ENCODE measurements at regions not wholly inside any gene's neighbourhood (a gene's known extent, or its start where the extent isn't known, plus 50 kb on each side); places are given as distances from the start of the nearest gene placed in this dataset.

DNA sequence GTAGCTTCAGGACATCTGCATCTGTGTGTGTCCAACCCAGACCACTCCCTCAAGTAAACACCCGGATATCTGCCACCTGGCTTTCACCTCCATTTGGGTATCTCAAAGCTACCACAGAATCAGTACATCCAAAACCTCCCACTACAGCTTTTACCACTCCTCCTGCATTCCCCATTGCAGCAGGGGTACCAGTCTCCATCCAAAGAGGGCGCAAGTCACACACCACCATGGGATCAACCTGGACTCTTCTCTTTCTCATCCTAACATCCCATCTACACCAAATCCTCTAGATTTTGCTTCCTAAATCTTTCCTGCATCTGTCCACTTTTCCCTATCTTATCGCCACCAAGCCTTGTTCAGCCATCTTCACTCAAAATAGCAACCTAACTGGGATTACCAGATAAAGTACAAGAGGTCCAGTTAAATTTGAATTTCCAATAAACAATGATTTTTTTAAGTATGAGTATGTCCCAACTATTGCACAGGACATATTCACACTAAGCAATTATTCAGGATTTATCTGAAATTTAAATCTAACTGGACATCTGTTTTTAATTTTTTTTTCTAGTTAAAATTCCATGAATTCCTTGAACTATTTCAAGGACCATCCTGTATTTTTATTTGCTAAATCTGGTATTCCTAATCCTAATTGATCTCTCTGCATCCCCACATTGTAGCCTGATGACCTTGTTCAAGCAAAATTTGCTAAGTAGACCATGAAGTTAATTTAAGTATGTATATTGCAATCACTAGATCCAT, 164.3 kb upstream of the MLN start:
- H3K36me3 ChIP-seq (ENCODE audit: control insufficient read depth, insufficient read depth, low read length) = no peaks in the 10 kb centered on the region
- H3K27me3 ChIP-seq (ENCODE audit: control insufficient read depth, insufficient read depth, low read length) = peaks cover 10% of the 10 kb centered on the region
- peak; percentile 14 for TF ChIP-seq CTCF (IDR thresholded peaks at IDR 0.05; ENCODE audit: insufficient read depth, low read length, poor library complexity, severe bottlenecking)
- DNase-seq (ENCODE audit: low read depth) = no peak
- H3K4me3 ChIP-seq (ENCODE audit: low read depth, low read length) = no peak overlapping the region

GRCh38 chr6:33967265-33967767, 163.5 kb upstream of the MLN start:
- Histone ChIP-seq H3K27me3 (ENCODE audit: control insufficient read depth, insufficient read depth, low read length) (peaks cover 10% of the 10 kb centered on the region), H3K4me3 (ENCODE audit: low read depth, low read length) (no peak overlapping the region), H3K36me3 (ENCODE audit: control insufficient read depth, insufficient read depth, low read length) (no peaks in the 10 kb centered on the region)
- TF ChIP-seq CTCF (IDR thresholded peaks at IDR 0.05; ENCODE audit: insufficient read depth, low read length, poor library complexity, severe bottlenecking) = no peak
- no peak for DNase-seq (ENCODE audit: low read depth)

DNA sequence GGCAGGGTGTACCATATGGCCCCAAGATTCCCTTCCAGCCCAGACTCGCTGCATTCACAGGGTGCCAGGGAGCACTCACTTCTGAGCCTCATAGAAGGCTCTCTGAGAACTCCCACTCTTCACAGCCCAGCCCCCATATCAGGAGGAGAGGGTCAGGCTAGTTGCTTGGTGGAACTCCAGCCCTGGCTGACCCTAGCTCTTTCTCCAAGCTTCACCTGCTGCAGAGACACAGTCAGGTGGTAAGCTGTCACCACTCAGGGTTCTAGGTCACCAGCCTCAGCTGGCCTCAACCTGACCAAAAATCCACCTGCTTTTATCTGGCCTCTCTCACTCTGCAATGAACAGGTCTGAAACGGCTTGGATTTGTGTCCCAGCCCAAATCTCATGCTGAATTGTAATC, 162.7 kb upstream of the MLN start:
- TF ChIP-seq CTCF (IDR thresholded peaks at IDR 0.05; ENCODE audit: insufficient read depth, low read length, poor library complexity, severe bottlenecking) = no peak
- Histone ChIP-seq H3K27me3 (ENCODE audit: control insufficient read depth, insufficient read depth, low read length) (peaks cover 10% of the 10 kb centered on the region), H3K36me3 (ENCODE audit: control insufficient read depth, insufficient read depth, low read length) (no peaks in the 10 kb centered on the region), H3K4me3 (ENCODE audit: low read depth, low read length) (no peak overlapping the region)
- no peak for DNase-seq (ENCODE audit: low read depth)

DNA sequence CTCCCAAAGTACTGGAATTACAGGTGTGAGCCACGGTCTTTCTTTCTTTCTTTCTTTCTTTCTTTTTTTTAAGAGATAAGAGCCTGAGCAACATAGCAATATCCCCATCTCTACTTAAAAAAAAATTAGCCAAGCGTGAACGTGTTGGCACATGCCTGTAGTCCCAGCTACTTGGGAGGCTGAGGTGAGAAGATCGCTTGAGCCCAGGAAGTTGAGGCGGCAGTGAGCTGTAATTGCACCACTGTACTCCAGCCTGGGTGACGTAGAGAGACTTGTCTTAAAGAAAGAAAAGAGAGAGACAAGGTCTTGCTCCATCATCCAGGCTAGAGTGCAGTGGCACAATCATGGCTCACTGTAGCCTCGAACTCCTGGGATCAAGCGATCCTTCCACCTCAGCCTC, 162.0 kb upstream of the MLN start:
- H3K4me3 ChIP-seq (ENCODE audit: low read depth, low read length) = no peak overlapping the region
- DNase-seq (ENCODE audit: low read depth) = no peak
- H3K27me3 ChIP-seq (ENCODE audit: control insufficient read depth, insufficient read depth, low read length) = peaks cover 10% of the 10 kb centered on the region
- H3K36me3 ChIP-seq (ENCODE audit: control insufficient read depth, insufficient read depth, low read length) = no peaks in the 10 kb centered on the region
- no peak for TF ChIP-seq CTCF (IDR thresholded peaks at IDR 0.05; ENCODE audit: insufficient read depth, low read length, poor library complexity, severe bottlenecking)

GRCh38 chr6:33964387-33964786, 160.6 kb upstream of the MLN start:
- Histone ChIP-seq H3K36me3 (ENCODE audit: control insufficient read depth, insufficient read depth, low read length) (no peaks in the 10 kb centered on the region), H3K4me3 (ENCODE audit: low read depth, low read length) (no peak overlapping the region), H3K27me3 (ENCODE audit: control insufficient read depth, insufficient read depth, low read length) (peaks cover 10% of the 10 kb centered on the region)
- DNase-seq (ENCODE audit: low read depth) = no peak
- no peak for TF ChIP-seq CTCF (IDR thresholded peaks at IDR 0.05; ENCODE audit: insufficient read depth, low read length, poor library complexity, severe bottlenecking)

Data from kidney epithelial cell (primary cell).